Activated CD8-positive, alpha-beta memory T cell treated with anti-CD3 and anti-CD28 coated beads, Interleukin-2, amount 10 ng/mL, durations not matched to agents 7 days and 5 days (primary cell): ENCODE measurements at regions not wholly inside any gene's neighbourhood (a gene's known extent, or its start where the extent isn't known, plus 50 kb on each side); places are given as distances from the start of the nearest gene placed in this dataset.
"Not testable (repeated sequence)": the region's sequence is repeated elsewhere in the genome, so short reads cannot be mapped to it uniquely, and the experiment has no call there.

Source experiments
- ATAC-seq: fragments of 150-1000 bp; cut with Tn5 transposase; one replicate; pipeline ENCODE4 v1.10.0; 2021; ENCODE audit warnings: moderate library complexity
- CTCF ChIA-PET: fragments of 350-600 bp; sonication (Branson Sonifier 250); formaldehyde crosslinking; loops from one replicate; lab custom pipeline; 2021; ENCODE audit warnings: antibody characterized with exemption; lab: Charles Lee
- DNase-seq: peaks from one replicate; pipeline ENCODE4 v3.0.0-alpha.2; 2020
- H3K27ac Mint-ChIP-seq: one replicate; pipeline ENCODE4 v1.8.0; 2021; ENCODE audit warnings: mild to moderate bottlenecking, mixed read lengths
- H3K27me3 Mint-ChIP-seq: one replicate; pipeline ENCODE4 v1.8.0; 2021; ENCODE audit warnings: mixed read lengths
- H3K36me3 Mint-ChIP-seq: one replicate; pipeline ENCODE4 v1.8.0; 2021; ENCODE audit warnings: mild to moderate bottlenecking, mixed read lengths
- H3K4me1 Mint-ChIP-seq: one replicate; pipeline ENCODE4 v1.8.0; 2021; ENCODE audit warnings: mixed read lengths
- H3K4me3 Mint-ChIP-seq: one replicate; pipeline ENCODE4 v1.8.0; 2021; ENCODE audit warnings: mild to moderate bottlenecking, moderate library complexity, mixed read lengths
- H3K9me3 Mint-ChIP-seq: one replicate; pipeline ENCODE4 v1.8.0; 2022; ENCODE audit warnings: low read depth, mixed read lengths

GRCh38 chr4:20095805-20096541 lies 155.7 kb upstream of the SLIT2 start:
- H3K27ac Mint-ChIP-seq, result no peak overlapping the region
- DNase-seq (no peak), ATAC-seq (no peak)
- H3K4me3 Mint-ChIP-seq, result no peak overlapping the region
- H3K9me3 Mint-ChIP-seq, result peaks cover 9% of the 10 kb centered on the region
- no peaks in the 10 kb centered on the region for H3K36me3 Mint-ChIP-seq
- no peaks in the 10 kb centered on the region for H3K27me3 Mint-ChIP-seq
- no peaks in the 10 kb centered on the region for H3K4me1 Mint-ChIP-seq
- CTCF ChIA-PET, result no interaction called here

GRCh38 chr4:20091781-20092180 lies 159.9 kb upstream of the SLIT2 start:
- no peak for DNase-seq
- Mint-ChIP-seq H3K4me3 (no peak overlapping the region), H3K27ac (no peak overlapping the region), H3K9me3 (peaks cover 2% of the 10 kb centered on the region), H3K4me1 (no peaks in the 10 kb centered on the region), H3K36me3 (no peaks in the 10 kb centered on the region), H3K27me3 (no peaks in the 10 kb centered on the region)
- CTCF ChIA-PET, result no interaction called here
- no peak for ATAC-seq

- CTCF ChIA-PET, result no interaction called here
- H3K27me3 Mint-ChIP-seq, result no peaks in the 10 kb centered on the region
- no peak for ATAC-seq
These were observed 164.2 kb upstream of the SLIT2 start for GRCh38 chr4:20087522-20087911.

GRCh38 chr4:20086799-20087521 lies 164.7 kb upstream of the SLIT2 start:
- DNase-seq (no peak), ATAC-seq (no peak)
- Mint-ChIP-seq H3K27me3 (no peaks in the 10 kb centered on the region), H3K27ac (no peak overlapping the region), H3K4me1 (no peaks in the 10 kb centered on the region), H3K4me3 (no peak overlapping the region), H3K36me3 (no peaks in the 10 kb centered on the region), H3K9me3 (no peaks in the 10 kb centered on the region)
- CTCF ChIA-PET, result no interaction called here

More at GRCh38 chr4:20087522-20087911, 164.2 kb upstream of the SLIT2 start:
- no peak for DNase-seq
- no peaks in the 10 kb centered on the region for H3K4me1 Mint-ChIP-seq
- H3K9me3 Mint-ChIP-seq, result no peaks in the 10 kb centered on the region
- H3K27ac Mint-ChIP-seq, result no peak overlapping the region
- no peaks in the 10 kb centered on the region for H3K36me3 Mint-ChIP-seq
- no peak overlapping the region for H3K4me3 Mint-ChIP-seq

GRCh38 chr4:20086067-20086798 lies 165.5 kb upstream of the SLIT2 start:
- no peaks in the 10 kb centered on the region for H3K27me3 Mint-ChIP-seq
- no peaks in the 10 kb centered on the region for H3K36me3 Mint-ChIP-seq
- H3K9me3 Mint-ChIP-seq, result peaks cover 3% of the 10 kb centered on the region
- CTCF ChIA-PET, result no interaction called here
- ATAC-seq (no peak), DNase-seq (no peak)
- H3K4me1 Mint-ChIP-seq, result no peaks in the 10 kb centered on the region
- no peak overlapping the region for H3K27ac Mint-ChIP-seq
- H3K4me3 Mint-ChIP-seq, result no peak overlapping the region

GRCh38 chr4:20085653-20086052 lies 166.1 kb upstream of the SLIT2 start:
- no peaks in the 10 kb centered on the region for H3K4me1 Mint-ChIP-seq
- no peaks in the 10 kb centered on the region for H3K36me3 Mint-ChIP-seq
- no peak overlapping the region for H3K4me3 Mint-ChIP-seq
- CTCF ChIA-PET, result no interaction called here
- H3K27me3 Mint-ChIP-seq, result no peaks in the 10 kb centered on the region
- no peak for ATAC-seq
- peaks cover 7% of the 10 kb centered on the region for H3K9me3 Mint-ChIP-seq
- no peak for DNase-seq
- H3K27ac Mint-ChIP-seq, result no peak overlapping the region

- no peak overlapping the region for H3K27ac Mint-ChIP-seq
- H3K4me3 Mint-ChIP-seq, result no peak overlapping the region
- no peaks in the 10 kb centered on the region for H3K4me1 Mint-ChIP-seq
- no peaks in the 10 kb centered on the region for H3K27me3 Mint-ChIP-seq
- no peak for DNase-seq
- no peak for ATAC-seq
- no peaks in the 10 kb centered on the region for H3K36me3 Mint-ChIP-seq
- H3K9me3 Mint-ChIP-seq, result peaks cover 7% of the 10 kb centered on the region
- CTCF ChIA-PET, result no interaction called here
These were observed 166.5 kb upstream of the SLIT2 start for GRCh38 chr4:20085156-20085555.

GRCh38 chr4:20084488-20084887 lies 167.2 kb upstream of the SLIT2 start:
- CTCF ChIA-PET, result no interaction called here
- Mint-ChIP-seq H3K27me3 (no peaks in the 10 kb centered on the region), H3K27ac (no peak overlapping the region), H3K36me3 (no peaks in the 10 kb centered on the region), H3K9me3 (peaks cover 7% of the 10 kb centered on the region), H3K4me3 (no peak overlapping the region), H3K4me1 (no peaks in the 10 kb centered on the region)
- ATAC-seq (no peak), DNase-seq (no peak)

GRCh38 chr4:20078644-20079043 lies 173.1 kb upstream of the SLIT2 start:
- no peak overlapping the region for H3K27ac Mint-ChIP-seq
- H3K4me3 Mint-ChIP-seq, result no peak overlapping the region
- CTCF ChIA-PET, result no interaction called here
- H3K27me3 Mint-ChIP-seq, result no peaks in the 10 kb centered on the region
- DNase-seq (no peak), ATAC-seq (no peak)
- H3K36me3 Mint-ChIP-seq, result no peaks in the 10 kb centered on the region
- no peaks in the 10 kb centered on the region for H3K4me1 Mint-ChIP-seq
- H3K9me3 Mint-ChIP-seq, result peaks cover 7% of the 10 kb centered on the region

- no peaks in the 10 kb centered on the region for H3K27me3 Mint-ChIP-seq
- ATAC-seq (no peak), DNase-seq (no peak)
- CTCF ChIA-PET, result no interaction called here
- H3K4me3 Mint-ChIP-seq, result no peak overlapping the region
- no peaks in the 10 kb centered on the region for H3K9me3 Mint-ChIP-seq
- no peaks in the 10 kb centered on the region for H3K36me3 Mint-ChIP-seq
- H3K4me1 Mint-ChIP-seq, result no peaks in the 10 kb centered on the region
- no peak overlapping the region for H3K27ac Mint-ChIP-seq
These were observed 176.3 kb upstream of the SLIT2 start for GRCh38 chr4:20075248-20075871.

GRCh38 chr4:20074450-20074849 lies 177.3 kb upstream of the SLIT2 start:
- Mint-ChIP-seq H3K4me3 (no peak overlapping the region), H3K27ac (no peak overlapping the region), H3K4me1 (no peaks in the 10 kb centered on the region), H3K27me3 (no peaks in the 10 kb centered on the region), H3K9me3 (no peaks in the 10 kb centered on the region), H3K36me3 (no peaks in the 10 kb centered on the region)
- DNase-seq (no peak), ATAC-seq (no peak)
- CTCF ChIA-PET, result no interaction called here

GRCh38 chr4:20065952-20066351 lies 185.8 kb upstream of the SLIT2 start:
- Mint-ChIP-seq H3K27me3 (no peaks in the 10 kb centered on the region), H3K9me3 (peaks cover 3% of the 10 kb centered on the region), H3K4me3 (no peak overlapping the region), H3K4me1 (no peaks in the 10 kb centered on the region), H3K27ac (no peak overlapping the region), H3K36me3 (no peaks in the 10 kb centered on the region)
- ATAC-seq (no peak), DNase-seq (no peak)
- CTCF ChIA-PET, result no interaction called here

- H3K9me3 Mint-ChIP-seq, H3K4me1 Mint-ChIP-seq, ATAC-seq, DNase-seq, H3K27me3 Mint-ChIP-seq, H3K4me3 Mint-ChIP-seq, CTCF ChIA-PET, H3K27ac Mint-ChIP-seq, H3K36me3 Mint-ChIP-seq: not testable (repeated sequence)
These were observed 188.8 kb upstream of the SLIT2 start for GRCh38 chr4:20062857-20063256.
